ENCODE measurements at regions not wholly inside any gene's neighbourhood (a gene's known extent, or its start where the extent isn't known, plus 50 kb on each side); places are given as distances from the start of the nearest gene placed in this dataset.
"Not testable (repeated sequence)": the region's sequence is repeated elsewhere in the genome, so short reads cannot be mapped to it uniquely, and the experiment has no call there.

GRCh38 chr2:13968811-13969210 is 663.7 kb upstream of the LRATD1 start:
- DNase-seq (ENCODE audit: extremely low read depth in 1 of 2, low read depth in 1 of 2): no peak

- DNase-seq (ENCODE audit: extremely low read depth in 1 of 2, low read depth in 1 of 2): no peak
Observed at GRCh38 chr2:13986119-13986720, 646.3 kb upstream of the LRATD1 start.

GRCh38 chr2:13996527-13996926 is 636.0 kb upstream of the LRATD1 start:
- DNase-seq (ENCODE audit: extremely low read depth in 1 of 2, low read depth in 1 of 2): no peak

GRCh38 chr2:14011190-14011589 is 621.3 kb upstream of the LRATD1 start:
- DNase-seq (ENCODE audit: extremely low read depth in 1 of 2, low read depth in 1 of 2): no peak

- no peak for DNase-seq (ENCODE audit: extremely low read depth in 1 of 2, low read depth in 1 of 2)
Observed at GRCh38 chr2:14015113-14015630, 617.3 kb upstream of the LRATD1 start.

GRCh38 chr2:14016289-14016955 is 616.1 kb upstream of the LRATD1 start:
- DNase-seq (ENCODE audit: extremely low read depth in 1 of 2, low read depth in 1 of 2): no peak

- no peak for DNase-seq (ENCODE audit: extremely low read depth in 1 of 2, low read depth in 1 of 2)
Observed at GRCh38 chr2:14018620-14019019, 613.9 kb upstream of the LRATD1 start.

- no peak for DNase-seq (ENCODE audit: extremely low read depth in 1 of 2, low read depth in 1 of 2)
Observed at GRCh38 chr2:14023558-14023957, 609.0 kb upstream of the LRATD1 start.

GRCh38 chr2:14039134-14039533 is 593.4 kb upstream of the LRATD1 start:
- no peak for DNase-seq (ENCODE audit: extremely low read depth in 1 of 2, low read depth in 1 of 2)

GRCh38 chr2:14047491-14047890 is 585.0 kb upstream of the LRATD1 start:
- DNase-seq (ENCODE audit: extremely low read depth in 1 of 2, low read depth in 1 of 2): no peak

GRCh38 chr2:14051401-14051800 is 581.1 kb upstream of the LRATD1 start:
- DNase-seq (ENCODE audit: extremely low read depth in 1 of 2, low read depth in 1 of 2): no peak

- no peak for DNase-seq (ENCODE audit: extremely low read depth in 1 of 2, low read depth in 1 of 2)
Observed at GRCh38 chr2:14053105-14053504, 579.4 kb upstream of the LRATD1 start.

- no peak for DNase-seq (ENCODE audit: extremely low read depth in 1 of 2, low read depth in 1 of 2)
Observed at GRCh38 chr2:14064346-14064745, 568.2 kb upstream of the LRATD1 start.

- no peak for DNase-seq (ENCODE audit: extremely low read depth in 1 of 2, low read depth in 1 of 2)
Observed at GRCh38 chr2:14072338-14072737, 560.2 kb upstream of the LRATD1 start.

- DNase-seq (ENCODE audit: extremely low read depth in 1 of 2, low read depth in 1 of 2): no peak
Observed at GRCh38 chr2:14074691-14075090, 557.8 kb upstream of the LRATD1 start.

GRCh38 chr2:14079576-14079975 is 552.9 kb upstream of the LRATD1 start:
- no peak for DNase-seq (ENCODE audit: extremely low read depth in 1 of 2, low read depth in 1 of 2)

- no peak for DNase-seq (ENCODE audit: extremely low read depth in 1 of 2, low read depth in 1 of 2)
Observed at GRCh38 chr2:14081521-14081920, 551.0 kb upstream of the LRATD1 start.

- DNase-seq (ENCODE audit: extremely low read depth in 1 of 2, low read depth in 1 of 2): no peak
Observed at GRCh38 chr2:14082640-14083039, 549.9 kb upstream of the LRATD1 start.

- DNase-seq (ENCODE audit: extremely low read depth in 1 of 2, low read depth in 1 of 2): no peak
Observed at GRCh38 chr2:14094592-14094991, 537.9 kb upstream of the LRATD1 start.

- DNase-seq (ENCODE audit: extremely low read depth in 1 of 2, low read depth in 1 of 2): not testable (repeated sequence)
Observed at GRCh38 chr2:14099101-14099500, 533.4 kb upstream of the LRATD1 start.

- no peak for DNase-seq (ENCODE audit: extremely low read depth in 1 of 2, low read depth in 1 of 2)
Observed at GRCh38 chr2:14114275-14114674, 518.2 kb upstream of the LRATD1 start.

- DNase-seq (ENCODE audit: extremely low read depth in 1 of 2, low read depth in 1 of 2): no peak
Observed at GRCh38 chr2:14120376-14120775, 512.1 kb upstream of the LRATD1 start.
